ENCODE measurements at regions not wholly inside any gene's neighbourhood (a gene's known extent, or its start where the extent isn't known, plus 50 kb on each side); places are given as distances from the start of the nearest gene placed in this dataset.

DNA sequence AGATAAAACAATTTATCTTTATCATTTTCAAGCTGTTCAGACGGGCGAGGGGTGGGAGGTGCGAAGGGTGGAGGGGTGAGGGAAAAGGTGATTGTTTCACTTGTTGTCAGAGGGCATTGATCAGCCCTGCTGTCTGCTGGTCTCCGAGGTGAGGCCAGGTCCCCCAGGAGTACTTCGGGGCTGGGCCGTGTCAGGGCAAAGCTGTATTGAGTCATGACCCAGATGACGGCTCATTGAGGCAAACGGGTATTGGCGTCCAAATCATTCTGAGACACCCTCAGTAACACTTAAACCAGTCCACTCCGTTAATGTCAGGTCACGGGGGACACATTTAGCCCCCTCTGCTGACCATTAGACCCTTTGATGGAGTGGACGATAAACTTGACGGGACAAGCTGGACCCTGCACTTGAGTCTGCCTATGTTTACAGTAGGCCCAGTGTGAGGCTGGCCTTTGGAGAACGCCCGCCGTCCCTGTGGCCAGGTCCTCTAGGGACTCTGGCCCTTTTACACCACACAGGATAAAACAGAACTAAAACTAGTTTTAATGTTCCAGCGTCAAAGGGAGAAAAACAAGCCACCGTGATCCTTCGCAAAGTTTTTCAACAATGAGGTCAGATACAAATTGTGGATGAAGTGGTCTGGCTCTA lies 502.2 kb upstream of the ZFHX3 start (continued):
- TF ChIP-seq E2F6 (IDR thresholded peaks at IDR 0.05) = no peak
- TF ChIP-seq CHD2 (IDR thresholded peaks at IDR 0.05; ENCODE audit: low read length) = no peak
- no peak for TF ChIP-seq CHD1 (IDR thresholded peaks at IDR 0.05; ENCODE audit: low read depth, low read length)
- TF ChIP-seq BRCA1 (IDR thresholded peaks at IDR 0.05; ENCODE audit: low read depth, low read length) = no peak
- TF ChIP-seq RFX5 (IDR thresholded peaks at IDR 0.05; ENCODE audit: borderline replicate concordance, low read depth, low read length) = no peak
- no peak for TF ChIP-seq YY1 (IDR thresholded peaks at IDR 0.05; ENCODE audit: low read depth, low read length)
- no peak for TF ChIP-seq BACH1 (IDR thresholded peaks at IDR 0.05; ENCODE audit: low read length)
- TF ChIP-seq EGR1 (IDR thresholded peaks at IDR 0.05; ENCODE audit: borderline replicate concordance, low read depth, low read length) = no peak
- no peak for TF ChIP-seq HDAC6 (IDR thresholded peaks at IDR 0.05; ENCODE audit: low read depth, low read length)
- no peak for TF ChIP-seq TAF1 (IDR thresholded peaks at IDR 0.05; ENCODE audit: low read depth, low read length)
- no peak for TF ChIP-seq POLR2A (IDR thresholded peaks at IDR 0.05; ENCODE audit: control extremely low read depth in 1 of 2, low read depth in 2 of 2, low read length in 2 of 2)

Data from H1 (cell line).